Hypothalamus (tissue), 51 donors: ENCODE measurements at regions not wholly inside any gene's neighbourhood (a gene's known extent, or its start where the extent isn't known, plus 50 kb on each side); places are given as distances from the start of the nearest gene placed in this dataset.

Experiments
- DNase-seq, 51 donors: peaks; one replicate each; lab custom pipeline; 2025; lab: John Stamatoyannopoulos, UW

GRCh38 chr10:130869179-130869841 lies 442.2 kb downstream of the TCERG1L start:
- no peak for DNase-seq

- no peak for DNase-seq
Observed at GRCh38 chr10:130871406-130871805, 440.1 kb downstream of the TCERG1L start.

GRCh38 chr10:130873636-130874035 lies 437.9 kb downstream of the TCERG1L start:
- DNase-seq: no peak

- DNase-seq: no peak
Observed at GRCh38 chr10:130875116-130875515, 436.4 kb downstream of the TCERG1L start.

- DNase-seq: no peak
Observed at GRCh38 chr10:130875897-130876472, 435.5 kb downstream of the TCERG1L start.

- no peak for DNase-seq
Observed at GRCh38 chr10:130877126-130877525, 434.4 kb downstream of the TCERG1L start.

- DNase-seq: no peak
Observed at GRCh38 chr10:130878131-130878530, 433.4 kb downstream of the TCERG1L start.

- no peak for DNase-seq
Observed at GRCh38 chr10:130882906-130883305, 428.6 kb downstream of the TCERG1L start.

- DNase-seq: no peak
Observed at GRCh38 chr10:130884456-130884855, 427.1 kb downstream of the TCERG1L start.

- DNase-seq: no peak
Observed at GRCh38 chr10:130885021-130885655, 426.4 kb downstream of the TCERG1L start.

GRCh38 chr10:130887170-130887569 lies 424.4 kb downstream of the TCERG1L start:
- no peak for DNase-seq

- DNase-seq: no peak
Observed at GRCh38 chr10:130888493-130888892, 423.0 kb downstream of the TCERG1L start.

GRCh38 chr10:130889240-130889639 lies 422.3 kb downstream of the TCERG1L start:
- DNase-seq: no peak

GRCh38 chr10:130889780-130890179 lies 421.7 kb downstream of the TCERG1L start:
- no peak for DNase-seq

GRCh38 chr10:130891066-130891465 lies 420.5 kb downstream of the TCERG1L start:
- no peak for DNase-seq

GRCh38 chr10:130894471-130894870 lies 417.1 kb downstream of the TCERG1L start:
- DNase-seq: no peak

- DNase-seq: no peak
Observed at GRCh38 chr10:130895161-130895560, 416.4 kb downstream of the TCERG1L start.

GRCh38 chr10:130897815-130898214 lies 413.7 kb downstream of the TCERG1L start:
- DNase-seq: no peak

GRCh38 chr10:130898381-130898780 lies 413.1 kb downstream of the TCERG1L start:
- DNase-seq: no peak

- no peak for DNase-seq
Observed at GRCh38 chr10:130899856-130900255, 411.7 kb downstream of the TCERG1L start.

GRCh38 chr10:130900441-130901160 lies 410.9 kb downstream of the TCERG1L start:
- DNase-seq: no peak
